AG04449 (cell line): ENCODE measurements at regions not wholly inside any gene's neighbourhood (a gene's known extent, or its start where the extent isn't known, plus 50 kb on each side); places are given as distances from the start of the nearest gene placed in this dataset.
"Not testable (repeated sequence)": the region's sequence is repeated elsewhere in the genome, so short reads cannot be mapped to it uniquely, and the experiment has no call there.

Experiments used
- CTCF ChIA-PET: fragments of 350-600 bp; formaldehyde crosslinking; extraction: SDS; loops from one replicate; lab custom pipeline; 2021; ENCODE audit warnings: antibody characterized with exemption; lab: Yijun Ruan, JAX
- POLR2A ChIA-PET: fragments of 400-600, 350-600 bp; formaldehyde crosslinking; extraction: SDS; loops from one replicate; lab custom pipeline; 2020; ENCODE audit warnings: antibody characterized with exemption, inconsistent platforms; lab: Yijun Ruan, JAX
- DNase-seq: peaks from one replicate; pipeline ENCODE4 v3.0.0-alpha.2; 2010; ENCODE audit warnings: low read depth, low spot score
- H3K4me3 ChIP-seq: 2 replicates; pipeline ENCODE4 v1.5.1; 2011; ENCODE audit warnings: low read depth, mild to moderate bottlenecking, control low read depth, low read length
- CTCF ChIP-seq: IDR thresholded peaks from one replicate; pipeline ENCODE4 v1.5.1; 2011; ENCODE audit warnings: mild to moderate bottlenecking, moderate library complexity, low read length, control low read depth, inconsistent platforms; ENCODE audit not compliant: insufficient read depth; ENCODE audit errors: missing control alignments

- ChIA-PET CTCF (no interaction called here), POLR2A (no interaction called here)
- no peak for TF ChIP-seq CTCF
- no peak for DNase-seq
- H3K4me3 ChIP-seq: no peak overlapping the region
These were observed 1703.7 kb upstream of the AGA start for GRCh38 chr4:179145746-179146525.

GRCh38 chr4:179151770-179152169, 1709.5 kb upstream of the AGA start:
- POLR2A ChIA-PET: no interaction called here
- no peak for TF ChIP-seq CTCF
- no peak for DNase-seq
- no peak overlapping the region for H3K4me3 ChIP-seq
- CTCF ChIA-PET: no interaction called here

- TF ChIP-seq CTCF: no peak
- no peak for DNase-seq
- ChIA-PET CTCF (no interaction called here), POLR2A (no interaction called here)
- H3K4me3 ChIP-seq: no peak overlapping the region
These were observed 1720.9 kb upstream of the AGA start for GRCh38 chr4:179163147-179163546.

- no peak for TF ChIP-seq CTCF
- ChIA-PET CTCF (no interaction called here), POLR2A (no interaction called here)
These were observed 1722.2 kb upstream of the AGA start for GRCh38 chr4:179164267-179164999.

GRCh38 chr4:179165000-179165738, 1722.9 kb upstream of the AGA start:
- H3K4me3 ChIP-seq: no peak overlapping the region
- CTCF ChIA-PET: no interaction called here
- POLR2A ChIA-PET: no interaction called here
- TF ChIP-seq CTCF: no peak
- no peak for DNase-seq

More at GRCh38 chr4:179164267-179164999, 1722.2 kb upstream of the AGA start:
- no peak for DNase-seq
- H3K4me3 ChIP-seq: no peak overlapping the region

- DNase-seq: no peak
- no peak for TF ChIP-seq CTCF
- no peak overlapping the region for H3K4me3 ChIP-seq
- ChIA-PET POLR2A (no interaction called here), CTCF (no interaction called here)
These were observed 1723.6 kb upstream of the AGA start for GRCh38 chr4:179165862-179166261.

GRCh38 chr4:179170308-179170707, 1728.1 kb upstream of the AGA start:
- H3K4me3 ChIP-seq, DNase-seq, CTCF ChIA-PET, POLR2A ChIA-PET: not testable (repeated sequence)
